ENCODE measurements at regions not wholly inside any gene's neighbourhood (a gene's known extent, or its start where the extent isn't known, plus 50 kb on each side); places are given as distances from the start of the nearest gene placed in this dataset.

- intact Hi-C loops (cut with micrococcal nuclease): no loop called here
- no peak overlapping the region for H3K27ac ChIP-seq (ENCODE audit: extremely low read depth, low read depth, low read length)
- no peaks in the 10 kb centered on the region for H3K9me3 ChIP-seq (replicated peaks; ENCODE audit: control insufficient read depth, insufficient read depth, low read depth, low read length)
- H4K20me1 ChIP-seq (replicated peaks; ENCODE audit: control insufficient read depth, insufficient read depth, low read length): no peaks in the 10 kb centered on the region
- FAIRE-seq: no peak
- no peaks in the 10 kb centered on the region for H3K9me1 ChIP-seq (ENCODE audit: control insufficient read depth, insufficient read depth, low read length)
- H3K4me3 ChIP-seq: no peak overlapping the region
- POLR2A ChIA-PET: no interaction called here
- no peak for DNase-seq (ENCODE audit: extremely low read depth in 1 of 4, low spot score in 3 of 4)
- no TSS peak for BruUV-seq (replicated peaks)
- no peak overlapping the region for H3K9ac ChIP-seq (ENCODE audit: insufficient read depth in 1 of 2, low read depth in 2 of 2, low read length in 2 of 2)
- no peak for ATAC-seq
- no peaks in the 10 kb centered on the region for H3K4me1 ChIP-seq (replicated peaks in 1 of 2; ENCODE audit: control insufficient read depth in 2 of 2, insufficient read depth in 2 of 2, low read length in 2 of 2)
- no peaks in the 10 kb centered on the region for H3K36me3 ChIP-seq (ENCODE audit: control insufficient read depth, insufficient read depth, low read length)
- no peak overlapping the region for H3K4me2 ChIP-seq (ENCODE audit: insufficient read depth, low read length)
- H3K79me2 ChIP-seq (ENCODE audit: control insufficient read depth, insufficient read depth, low read length): no peaks in the 10 kb centered on the region
- 0% methylated on average over 2 of the region's 2 CpGs for WGBS (ENCODE audit: insufficient coverage, low coverage, missing lambda C conversion rate)
- CTCF ChIA-PET (ENCODE audit: low intra/inter-chr PET ratio): no interaction called here
- no peak overlapping the region for H2AFZ ChIP-seq (ENCODE audit: low read depth, low read length)
- no peaks in the 10 kb centered on the region for H3K27me3 ChIP-seq (ENCODE audit: control insufficient read depth in 2 of 2, insufficient read depth in 2 of 2, low read length in 2 of 2)
- no peak for TF ChIP-seq C11orf30 (IDR thresholded peaks at IDR 0.05; ENCODE audit: low read depth)
- TF ChIP-seq NFRKB (IDR thresholded peaks at IDR 0.05; ENCODE audit: low read depth): no peak
- in situ Hi-C loops (cut with MboI): no loop called here
These were observed 223.5 kb upstream of the BLID start for GRCh38 chr11:122339436-122340060.

- Histone ChIP-seq H3K27me3 (ENCODE audit: control insufficient read depth in 2 of 2, insufficient read depth in 2 of 2, low read length in 2 of 2) (no peaks in the 10 kb centered on the region), H3K4me1 (replicated peaks in 1 of 2; ENCODE audit: control insufficient read depth in 2 of 2, insufficient read depth in 2 of 2, low read length in 2 of 2) (no peaks in the 10 kb centered on the region), H3K4me3 (no peak overlapping the region), H3K9me3 (replicated peaks; ENCODE audit: control insufficient read depth, insufficient read depth, low read depth, low read length) (no peaks in the 10 kb centered on the region), H3K36me3 (ENCODE audit: control insufficient read depth, insufficient read depth, low read length) (no peaks in the 10 kb centered on the region), H3K4me2 (ENCODE audit: insufficient read depth, low read length) (no peak overlapping the region), H4K20me1 (replicated peaks; ENCODE audit: control insufficient read depth, insufficient read depth, low read length) (no peaks in the 10 kb centered on the region), H3K27ac (ENCODE audit: extremely low read depth, low read depth, low read length) (no peak overlapping the region), H2AFZ (ENCODE audit: low read depth, low read length) (no peak overlapping the region), H3K79me2 (ENCODE audit: control insufficient read depth, insufficient read depth, low read length) (no peaks in the 10 kb centered on the region), H3K9me1 (ENCODE audit: control insufficient read depth, insufficient read depth, low read length) (no peaks in the 10 kb centered on the region), H3K9ac (ENCODE audit: insufficient read depth in 1 of 2, low read depth in 2 of 2, low read length in 2 of 2) (no peak overlapping the region)
- ChIA-PET POLR2A (no interaction called here), CTCF (ENCODE audit: low intra/inter-chr PET ratio) (no interaction called here)
- BruUV-seq (replicated peaks): no TSS peak
- in situ Hi-C loops (cut with MboI): no loop called here
- ATAC-seq (no peak), FAIRE-seq (no peak), DNase-seq (ENCODE audit: extremely low read depth in 1 of 4, low spot score in 3 of 4) (no peak)
- WGBS (ENCODE audit: insufficient coverage, low coverage, missing lambda C conversion rate): 2% methylated on average over 4 of the region's 4 CpGs
- TF ChIP-seq NCOR1 (IDR thresholded peaks at IDR 0.05): no peak
- no peak for TF ChIP-seq THAP12 (CRISPR knock-in tag; IDR thresholded peaks at IDR 0.05)
- TF ChIP-seq RBM22 (IDR thresholded peaks at IDR 0.05; ENCODE audit: low read depth, low read length, poor library complexity, severe bottlenecking): no peak
- TF ChIP-seq NONO (IDR thresholded peaks at IDR 0.05; ENCODE audit: low read depth in 2 of 2, low read length in 1 of 2): no peak
- no peak for TF ChIP-seq ZBTB43 (CRISPR knock-in tag; IDR thresholded peaks at IDR 0.05)
- TF ChIP-seq KDM2B (CRISPR knock-in tag; IDR thresholded peaks at IDR 0.05): no peak
- TF ChIP-seq KDM4B (IDR thresholded peaks at IDR 0.05; ENCODE audit: borderline replicate concordance in 2 of 2, low read depth in 1 of 2): no peak
- intact Hi-C loops (cut with micrococcal nuclease): no loop called here
These were observed 221.7 kb upstream of the BLID start for GRCh38 chr11:122337704-122338103.

Data from K562 (cell line).